GM21717 (cell line): ENCODE measurements at regions not wholly inside any gene's neighbourhood (a gene's known extent, or its start where the extent isn't known, plus 50 kb on each side); places are given as distances from the start of the nearest gene placed in this dataset.
"Not testable (repeated sequence)": the region's sequence is repeated elsewhere in the genome, so short reads cannot be mapped to it uniquely, and the experiment has no call there.

Experiments
- ATAC-seq: cut with Tn5 transposase; IDR thresholded peaks from one replicate; pipeline ENCODE4 v1.9.1; 2021; ENCODE audit warnings: mild to moderate bottlenecking, moderate library complexity; ENCODE audit not compliant: unreplicated experiment

DNA sequence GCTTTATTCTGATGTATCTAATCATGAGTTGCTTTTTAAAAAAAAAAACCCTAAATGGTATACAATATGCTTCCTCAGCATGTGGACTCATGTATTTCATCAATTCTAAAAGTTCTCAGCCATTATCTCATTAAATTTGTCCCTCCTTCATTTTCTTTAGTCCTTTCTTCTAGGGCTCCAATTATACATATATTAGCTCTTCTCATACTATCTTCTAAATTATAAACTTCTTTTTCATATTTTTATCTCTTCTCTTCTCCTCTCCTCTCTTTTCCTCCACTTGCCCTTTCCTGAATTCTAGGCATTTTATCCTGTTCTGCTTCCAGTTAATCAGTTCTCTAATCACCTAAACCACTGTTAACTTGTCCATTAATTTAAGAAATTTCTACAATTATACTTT is 55.0 kb upstream of the IL33 start:
- ATAC-seq, result no peak

DNA sequence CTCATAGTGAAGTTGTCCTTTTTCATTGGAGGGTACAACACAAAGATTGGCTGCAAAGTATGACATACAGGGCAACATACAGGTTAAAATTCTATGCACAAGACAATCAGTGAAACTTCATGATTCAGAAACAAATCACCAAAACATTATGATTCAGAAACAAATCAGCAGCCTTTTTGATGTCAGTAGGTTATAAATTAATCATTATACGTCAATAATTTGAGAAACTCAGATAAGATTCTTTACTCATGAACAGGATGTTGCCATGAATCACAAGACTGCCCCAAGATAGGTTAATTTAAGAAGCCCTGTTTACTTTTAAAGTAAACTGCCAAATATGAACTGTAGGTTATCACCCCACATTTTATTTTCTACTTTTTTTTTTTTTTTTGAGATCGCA is 62.2 kb upstream of the IL33 start:
- ATAC-seq, result no peak

DNA sequence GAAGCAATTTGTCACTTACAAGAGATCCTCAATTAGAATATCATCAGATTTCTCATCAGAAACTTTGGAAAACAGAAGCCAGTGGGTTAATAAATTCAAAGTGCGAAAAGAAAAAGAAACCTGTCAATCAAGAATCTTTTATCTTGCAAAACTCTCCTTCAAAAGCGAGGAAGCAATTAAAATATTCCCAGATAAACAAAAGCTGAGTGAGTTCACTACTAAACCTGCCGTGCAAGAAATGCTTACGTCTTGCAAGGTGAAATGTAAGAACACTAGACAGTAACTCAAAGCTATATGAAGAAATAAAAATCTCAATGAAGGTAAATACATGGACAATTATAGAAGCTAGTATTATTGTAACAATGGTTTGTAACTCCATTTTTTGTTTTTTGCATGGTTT is 62.8 kb upstream of the IL33 start:
- ATAC-seq, result no peak

DNA sequence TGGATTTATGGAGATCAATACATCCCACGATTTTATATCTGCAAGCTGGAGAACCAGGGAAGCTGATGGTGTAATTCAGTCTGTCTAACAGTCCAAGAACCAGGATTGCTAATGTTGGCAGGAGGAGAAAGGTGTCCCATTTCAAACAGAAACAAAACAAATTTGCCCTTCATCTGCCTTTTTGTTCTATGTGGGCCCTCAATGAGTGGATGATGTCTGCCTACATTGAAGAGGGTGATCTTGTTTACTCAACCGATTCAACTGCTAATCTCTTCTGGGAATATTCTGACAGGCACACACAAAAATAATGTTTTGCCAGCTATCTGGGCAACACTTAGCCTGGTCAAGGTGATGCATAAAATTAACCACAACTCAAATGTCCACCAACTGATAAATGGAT is 65.1 kb upstream of the IL33 start:
- ATAC-seq, result no peak

DNA sequence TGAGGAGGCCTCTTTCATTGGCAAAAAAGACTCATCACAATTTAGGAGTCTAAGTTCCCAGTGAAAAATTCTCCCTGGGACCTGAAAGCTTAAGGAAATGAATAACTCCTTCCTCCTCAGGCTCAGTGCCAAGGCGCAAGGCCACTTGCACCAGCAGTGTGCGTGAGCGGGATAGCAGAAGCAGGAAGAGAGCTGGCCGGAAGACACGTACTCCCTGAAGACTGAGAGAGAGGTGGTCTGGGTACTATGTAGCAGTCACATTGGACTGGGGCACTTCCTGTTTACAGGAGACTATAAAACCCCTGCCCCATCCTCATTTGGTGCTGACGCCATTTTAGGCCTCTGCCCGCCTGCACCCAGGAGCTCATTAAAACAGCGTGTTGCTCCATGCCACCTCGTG is 66.3 kb upstream of the IL33 start:
- ATAC-seq, result no peak

DNA sequence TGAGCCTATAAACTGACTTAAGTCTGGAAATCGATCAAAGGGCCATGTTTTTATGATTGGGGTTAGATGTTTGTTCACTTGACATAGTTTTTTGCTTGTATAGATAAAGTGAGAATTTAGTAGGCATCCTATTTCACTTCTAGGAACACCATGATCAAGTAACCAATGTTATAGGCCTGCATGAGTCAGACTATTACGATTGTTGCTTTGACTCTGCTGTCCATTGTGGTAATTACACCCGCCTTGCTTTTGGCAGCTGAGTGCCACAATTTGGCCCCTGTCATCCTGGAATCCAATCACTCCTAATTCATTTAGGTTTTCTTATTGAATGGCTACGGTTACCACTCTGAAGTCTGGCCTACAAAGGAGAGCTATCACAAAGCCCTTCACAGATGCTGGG is 67.8 kb upstream of the IL33 start:
- no peak for ATAC-seq

DNA sequence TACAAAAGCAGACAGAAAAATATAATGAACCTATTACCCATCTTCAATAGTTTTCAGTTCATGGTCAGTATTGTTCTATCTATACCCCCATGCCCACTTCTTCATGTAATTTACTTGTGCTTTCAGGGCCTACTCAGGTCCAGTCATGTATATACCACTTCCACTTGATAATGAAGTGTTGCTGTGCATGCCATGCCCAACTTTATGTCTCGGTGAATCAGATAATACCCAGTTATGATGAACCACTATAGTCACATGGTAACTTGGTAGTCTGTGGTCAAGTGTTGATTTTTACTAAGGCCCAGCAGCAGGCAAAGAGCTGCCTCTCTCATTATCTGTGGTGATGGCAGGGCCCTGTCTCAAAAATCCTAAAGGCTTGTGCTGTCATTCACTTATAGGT is 70.7 kb upstream of the IL33 start:
- no peak for ATAC-seq

DNA sequence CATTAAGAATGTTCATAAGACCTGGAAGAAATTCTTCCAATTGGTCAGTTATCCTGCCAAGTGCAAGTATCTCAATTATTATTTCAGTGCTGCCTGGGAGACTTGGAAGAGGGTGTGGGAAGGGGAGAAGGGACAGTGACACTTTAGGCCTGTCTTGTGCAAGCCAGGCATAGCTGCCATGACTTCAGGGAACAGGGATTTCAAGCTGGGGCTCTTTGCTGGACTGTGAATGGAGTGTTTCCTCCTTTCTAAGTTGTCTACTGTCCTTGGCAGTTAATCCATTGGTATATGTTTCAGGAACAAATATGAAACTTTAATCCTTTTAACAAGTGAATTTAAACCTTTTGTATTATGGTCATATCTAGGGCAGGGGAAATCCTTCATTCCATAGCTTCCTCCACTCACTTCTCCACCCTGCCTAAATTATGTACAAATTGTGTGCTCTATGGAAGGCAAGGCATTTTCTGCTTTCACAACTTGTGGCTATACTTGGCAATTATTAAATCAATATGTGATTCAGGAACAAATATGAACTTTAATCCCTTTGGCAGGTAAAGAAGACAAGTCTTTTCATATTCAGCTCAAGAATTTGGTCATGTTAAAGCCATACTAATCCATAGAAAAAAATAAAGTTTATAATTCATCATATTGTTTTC is 72.7 kb upstream of the IL33 start:
- ATAC-seq, result no peak

DNA sequence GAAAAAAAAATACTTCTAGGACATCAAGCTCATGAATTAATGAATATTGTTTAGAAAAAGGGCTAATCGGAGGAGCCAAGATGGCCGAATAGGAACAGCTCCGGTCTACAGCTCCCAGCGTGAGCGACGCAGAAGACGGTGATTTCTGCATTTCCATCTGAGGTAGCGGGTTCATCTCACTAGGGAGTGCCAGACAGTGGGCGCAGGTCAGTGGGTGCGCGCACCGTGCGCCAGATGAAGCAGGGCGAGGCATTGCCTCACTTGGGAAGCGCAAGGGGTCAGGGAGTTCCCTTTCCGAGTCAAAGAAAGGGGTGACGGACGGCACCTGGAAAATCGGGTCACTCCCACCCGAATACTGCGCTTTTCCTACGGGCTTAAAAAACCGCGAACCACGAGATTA is 79.8 kb upstream of the IL33 start:
- not testable (repeated sequence) for ATAC-seq

DNA sequence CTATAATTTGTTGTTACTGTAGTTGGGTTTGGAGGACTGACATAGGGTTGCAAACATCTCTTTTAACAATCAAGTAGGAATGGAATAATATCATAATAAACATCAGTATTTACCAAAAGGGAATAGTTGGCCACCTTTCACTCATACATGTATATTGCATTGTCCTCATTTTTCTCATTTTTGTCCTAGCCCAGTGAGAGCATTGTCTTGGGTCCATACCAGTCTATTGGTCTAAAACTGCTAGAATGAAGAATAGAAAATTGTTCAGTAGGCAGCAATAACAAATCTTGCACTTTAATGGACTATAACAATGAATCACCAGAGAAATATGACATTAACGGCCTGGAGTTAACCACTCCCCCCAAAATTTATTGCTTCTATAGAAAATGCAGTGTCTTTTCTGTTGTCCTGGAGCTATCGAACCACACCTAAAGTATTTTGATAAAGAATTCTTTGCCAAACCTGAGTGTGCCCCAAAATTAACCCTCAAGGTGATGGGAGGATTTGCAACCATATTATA is 80.9 kb upstream of the IL33 start:
- ATAC-seq, result no peak

DNA sequence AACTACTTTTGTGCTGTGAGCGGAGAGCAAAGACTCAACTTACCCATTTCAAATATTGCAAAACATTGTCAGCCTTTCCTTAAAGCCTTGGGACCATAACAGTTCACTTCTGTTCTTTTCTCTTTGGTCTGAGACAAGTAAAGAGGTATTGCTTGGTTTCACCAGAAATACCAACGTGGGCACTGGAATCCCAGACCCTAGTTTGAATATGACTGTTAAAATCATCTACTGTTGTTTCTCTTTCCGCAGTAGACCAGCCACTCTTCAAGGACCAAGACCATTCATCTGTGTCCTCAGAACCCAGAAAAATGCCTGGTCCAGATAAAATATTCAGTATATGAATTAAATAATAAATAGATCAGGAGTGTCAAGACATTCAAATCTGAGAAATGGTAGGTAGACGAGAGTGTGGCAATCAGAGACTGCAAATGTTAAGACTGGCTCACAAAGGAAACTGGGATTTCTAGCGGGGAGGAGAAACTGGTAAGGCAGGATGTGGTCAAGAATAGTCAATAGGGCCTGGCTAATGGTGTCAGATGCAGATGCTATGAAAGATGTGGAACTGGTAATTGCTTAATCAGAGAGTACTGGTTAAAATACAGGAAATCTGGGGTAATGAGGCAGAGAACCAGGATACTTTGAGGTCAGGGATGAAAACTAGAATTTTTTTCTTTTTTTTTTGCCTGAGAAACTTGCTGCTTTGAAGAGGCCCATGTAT is 82.1 kb upstream of the IL33 start:
- ATAC-seq, result peak; percentile 64

DNA sequence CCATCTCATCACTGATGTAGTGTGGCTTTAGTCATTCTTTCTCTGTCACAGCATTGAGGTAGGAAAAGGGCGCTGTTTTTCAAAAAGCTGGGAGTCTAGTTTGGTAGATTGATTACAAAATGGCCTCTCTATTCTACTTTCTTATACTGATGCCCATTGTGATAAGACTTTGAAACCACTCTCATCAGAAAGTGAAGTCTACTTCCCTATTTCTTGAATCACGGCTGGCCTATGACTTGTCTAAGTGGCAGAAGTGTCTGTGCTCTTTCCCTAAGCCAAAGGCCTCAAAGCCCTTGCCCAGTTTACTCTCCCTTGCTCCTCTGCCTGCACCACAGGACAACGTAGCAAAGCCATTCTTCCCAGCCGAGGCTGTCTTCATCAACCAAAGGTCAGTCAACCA is 83.0 kb upstream of the IL33 start:
- ATAC-seq, result no peak

DNA sequence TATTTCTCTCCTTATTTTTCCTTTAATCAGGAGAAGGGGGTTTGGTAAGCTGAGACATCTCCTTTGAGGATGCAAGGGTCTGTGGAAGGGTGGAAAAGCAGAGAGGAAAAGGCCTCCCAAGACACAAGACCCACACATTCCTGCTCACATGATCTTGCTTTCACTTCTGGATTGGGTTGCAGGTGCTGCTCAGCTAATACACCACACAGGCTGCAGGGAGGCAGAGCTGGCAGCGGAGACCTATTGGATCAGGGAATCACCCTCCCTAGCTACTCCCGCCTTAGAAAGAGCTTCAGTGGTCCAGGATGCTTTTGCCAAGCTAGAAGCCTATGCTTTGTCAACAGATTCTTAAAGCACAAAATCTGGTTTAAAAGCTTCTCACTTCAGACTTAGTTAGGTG is 87.6 kb upstream of the IL33 start:
- no peak for ATAC-seq

DNA sequence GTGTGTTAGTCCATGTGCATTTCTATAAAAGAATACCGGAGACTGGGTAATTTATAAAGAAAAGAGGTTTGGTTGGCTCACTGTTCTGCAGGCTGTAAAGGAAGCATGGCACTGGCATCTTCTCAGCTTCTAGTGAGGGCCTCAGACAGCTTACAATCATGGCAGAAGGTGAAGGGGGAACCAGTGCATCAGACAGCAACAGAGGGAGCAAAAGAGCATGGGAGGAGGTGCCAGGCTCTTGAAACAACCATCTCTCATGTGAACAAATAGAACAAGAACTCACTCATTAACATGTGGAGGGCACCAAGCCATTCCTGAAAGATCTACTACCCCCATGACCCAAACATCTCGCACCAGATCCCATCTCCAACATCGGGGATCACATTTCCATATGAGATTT is 89.2 kb upstream of the IL33 start:
- no peak for ATAC-seq

DNA sequence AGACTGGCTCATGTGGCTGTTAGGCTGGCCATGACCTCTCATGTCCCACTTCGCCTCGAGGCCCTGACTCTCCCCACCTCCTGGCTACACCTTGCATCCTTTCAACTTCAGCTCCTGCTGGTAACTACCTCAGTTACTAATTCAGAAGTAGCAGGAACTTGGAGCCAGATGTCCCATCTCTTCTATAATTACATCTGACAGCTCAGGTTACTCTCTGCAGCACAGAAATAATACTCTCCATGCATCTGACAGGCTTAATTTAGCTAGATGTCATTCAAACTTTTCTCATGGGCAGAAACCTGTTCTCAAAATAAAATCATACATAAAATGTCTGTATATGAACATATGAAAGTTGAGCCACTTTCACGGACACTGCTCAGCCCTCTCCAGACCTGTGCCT is 92.2 kb upstream of the IL33 start:
- ATAC-seq, result no peak

DNA sequence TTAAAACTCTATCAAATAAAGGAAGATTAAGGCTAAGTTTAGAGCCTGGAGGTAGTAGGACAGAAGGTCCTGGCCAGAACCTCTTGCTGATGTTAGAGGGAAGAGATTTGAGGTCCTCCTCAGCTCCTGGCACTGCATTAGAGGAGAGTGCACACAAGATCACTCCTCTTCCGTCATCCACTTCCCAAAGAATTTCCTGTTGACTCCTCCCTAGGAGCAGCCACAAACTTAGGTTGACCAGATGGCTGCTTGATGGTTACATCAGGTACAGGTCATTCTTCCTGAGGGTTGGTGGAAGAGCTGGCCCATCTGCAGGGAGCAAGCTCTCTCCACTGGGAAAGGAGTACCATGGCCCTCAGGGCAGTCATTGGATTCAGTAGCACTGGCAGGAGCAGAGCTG is 93.9 kb upstream of the IL33 start:
- no peak for ATAC-seq

DNA sequence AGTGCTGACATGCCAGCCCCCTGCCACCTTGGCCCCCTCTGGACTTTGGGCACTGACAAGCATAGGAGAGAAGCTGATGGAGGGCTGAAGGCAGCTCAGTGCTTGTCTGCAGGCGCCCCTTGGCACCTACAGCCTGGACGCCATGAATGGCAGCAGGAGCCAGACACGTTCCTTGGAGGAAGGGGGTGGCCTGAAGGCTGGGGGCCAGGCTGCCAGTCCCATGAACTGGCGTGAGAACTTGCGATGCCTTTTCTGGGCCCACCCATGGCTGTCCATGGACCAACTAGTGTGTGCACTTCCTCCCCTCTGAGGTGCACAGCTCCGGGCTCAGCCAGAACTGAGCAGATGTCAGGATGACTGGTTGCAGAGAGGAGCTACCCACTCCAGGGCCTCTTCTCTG is 99.0 kb upstream of the RANBP6 start:
- ATAC-seq, result no peak

DNA sequence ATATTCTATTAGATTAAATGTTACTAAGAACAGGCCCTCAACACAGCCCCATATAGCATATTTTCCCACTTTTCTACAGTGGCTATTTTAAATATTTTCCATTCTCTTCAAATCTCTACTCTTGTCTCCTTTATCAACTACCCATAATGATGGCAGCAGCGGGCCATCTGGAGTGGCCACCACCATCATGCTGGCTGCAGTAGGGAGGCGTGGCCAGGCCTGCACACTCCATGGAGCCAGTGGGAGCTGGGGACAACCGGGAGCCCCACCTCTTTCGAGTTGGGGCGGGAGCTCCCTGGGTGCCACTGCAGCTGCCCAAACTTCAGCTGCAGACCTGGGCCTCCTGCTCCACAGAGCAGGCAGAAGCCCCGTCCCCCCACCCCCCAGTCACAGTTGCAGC is 98.4 kb upstream of the RANBP6 start:
- ATAC-seq, result no peak

DNA sequence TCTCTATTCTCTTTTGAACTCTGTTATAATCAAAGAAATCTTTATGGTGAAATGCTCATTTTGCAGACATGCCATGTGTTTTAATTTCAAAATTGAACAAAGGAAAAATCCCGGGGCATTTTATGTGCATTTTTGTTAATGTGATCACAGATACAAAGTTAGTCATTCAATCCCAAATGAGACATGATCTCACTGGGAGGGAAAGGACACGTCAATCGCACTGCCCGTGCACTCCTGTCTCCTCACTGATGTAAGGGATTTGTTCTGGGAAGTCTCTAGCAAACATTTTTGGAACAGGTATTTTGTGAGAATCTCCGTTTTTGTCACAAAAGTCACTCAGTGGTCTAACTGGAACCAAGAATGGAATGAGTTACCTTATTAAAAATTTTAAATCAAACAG is 97.9 kb upstream of the RANBP6 start:
- no peak for ATAC-seq

DNA sequence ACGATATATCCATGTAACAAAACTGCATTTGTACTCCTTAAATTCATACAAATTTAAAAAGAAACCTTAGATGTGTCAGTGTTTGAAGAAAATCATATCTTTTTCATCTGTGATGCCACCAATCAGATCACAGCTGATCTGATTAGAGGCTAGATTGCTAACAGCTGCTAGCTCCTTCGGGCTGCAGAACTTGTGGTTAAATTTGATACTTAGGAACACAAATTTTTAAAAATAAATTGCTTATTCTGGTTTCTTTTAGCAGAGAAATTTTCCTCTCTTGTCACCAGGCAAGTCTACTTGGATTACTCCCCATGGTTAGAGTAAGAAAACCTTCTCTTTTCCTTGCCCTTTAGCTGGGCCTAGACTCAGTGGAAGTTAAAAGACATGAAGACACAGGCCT is 94.6 kb upstream of the RANBP6 start:
- no peak for ATAC-seq

DNA sequence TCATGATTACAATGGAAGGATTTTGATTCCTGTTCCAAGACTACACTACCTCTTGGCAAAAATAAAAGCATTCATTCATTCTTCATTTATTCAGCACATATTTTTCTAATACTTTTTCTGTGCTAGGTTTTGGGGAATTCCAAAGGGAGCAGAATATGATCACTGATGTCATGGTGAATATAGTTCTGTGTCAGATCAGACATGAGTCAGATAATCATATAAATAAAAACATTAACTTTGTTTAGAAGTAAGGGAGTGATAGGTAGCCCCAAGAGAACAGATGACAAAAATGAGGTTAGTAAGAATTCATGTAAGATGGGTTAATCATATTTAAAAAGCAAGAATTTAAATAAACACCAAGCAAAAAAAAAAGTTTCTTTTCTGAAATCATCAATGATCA is 94.1 kb upstream of the RANBP6 start:
- ATAC-seq, result no peak

DNA sequence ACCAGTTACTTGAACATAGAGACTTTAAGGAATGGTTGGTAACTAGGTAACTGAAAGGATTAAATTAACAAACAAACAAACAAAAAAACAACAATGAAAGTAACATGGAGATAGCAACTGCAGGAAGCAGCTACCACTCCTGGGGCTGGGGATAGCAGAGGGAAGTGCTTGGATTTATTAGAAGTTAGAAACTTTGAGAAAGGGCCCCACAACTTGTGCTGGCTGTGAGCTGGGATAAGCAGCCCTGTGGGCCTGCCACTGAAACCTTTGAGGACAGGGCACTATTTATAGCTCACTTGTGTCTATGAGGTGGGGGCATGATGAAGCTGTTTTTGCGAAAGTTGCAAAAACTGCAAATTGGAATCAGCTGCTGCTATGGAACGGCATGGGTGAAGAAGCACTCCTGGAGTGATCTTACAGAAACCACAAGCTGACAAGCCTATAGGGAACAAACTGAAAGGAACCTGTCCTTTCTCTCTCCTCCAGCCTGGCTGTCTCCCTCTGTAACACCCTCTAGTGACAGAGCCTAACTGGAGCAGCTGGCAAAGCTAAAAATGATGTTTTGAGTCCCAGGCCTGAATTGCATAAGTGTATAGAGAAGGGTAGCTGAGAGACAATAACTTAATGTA is 91.4 kb upstream of the RANBP6 start:
- ATAC-seq, result peak; percentile 83
